B cell (primary cell): ENCODE measurements at regions not wholly inside any gene's neighbourhood (a gene's known extent, or its start where the extent isn't known, plus 50 kb on each side); places are given as distances from the start of the nearest gene placed in this dataset.

Experiments
- ATAC-seq: fragments of 200-7000 bp; cut with Tn5 transposase; one replicate; pipeline ENCODE4 v1.10.0; 2021; ENCODE audit warnings: low read depth, mild to moderate bottlenecking, moderate number of reproducible peaks, moderate library complexity
- CTCF ChIA-PET: fragments of 350-600 bp; sonication (Branson Sonifier 250); formaldehyde crosslinking; loops from one replicate; lab custom pipeline; 2021; ENCODE audit warnings: antibody characterized with exemption, inconsistent platforms; lab: Charles Lee
- POLR2A ChIA-PET: fragments of 350-600 bp; sonication (Branson Sonifier 250); formaldehyde crosslinking; loops from one replicate; lab custom pipeline; 2021; ENCODE audit warnings: antibody characterized with exemption; lab: Charles Lee
- DNase-seq: peaks from one replicate; pipeline ENCODE4 v3.0.0; 2013
- H2AFZ ChIP-seq: 2 replicates; pipeline ENCODE4 v1.6.1; 2012; ENCODE audit warnings: mild to moderate bottlenecking, low read depth, low read length; ENCODE audit not compliant: insufficient read depth, poor library complexity, severe bottlenecking
- H3K27ac ChIP-seq, 2 donors: 1 replicate in 1 of 2; 2 replicates in 1 of 2; pipeline ENCODE4 v1.5.1; 2012 to 2013; ENCODE audit warnings: low read length in 2 of 2, mild to moderate bottlenecking in 2 of 2, moderate library complexity in 1 of 2
- H3K27me3 ChIP-seq, 4 experiments: fragments of 200-600 bp in 1 of 4; sonication (generic) in 1 of 4; replicated peaks in 1 of 4; 1 replicate in 2 of 4; 2 replicates in 2 of 4; pipeline versions ENCODE4 v1.6.1 to v1.7.0; 2013 to 2016; ENCODE audit warnings: low read length in 3 of 4, mild to moderate bottlenecking in 2 of 4, mixed read lengths in 1 of 4, moderate library complexity in 1 of 4; ENCODE audit not compliant: insufficient read depth in 4 of 4, control insufficient read depth in 3 of 4; ENCODE audit errors: control extremely low read depth in 1 of 4
- H3K36me3 ChIP-seq, 2 experiments: replicated peaks in 1 of 2; 1 replicate in 1 of 2; 2 replicates in 1 of 2; pipeline versions ENCODE4 v1.6.1 to v1.7.1; 2013; ENCODE audit warnings: low read length in 1 of 2; ENCODE audit not compliant: insufficient read depth in 2 of 2, control insufficient read depth in 1 of 2; ENCODE audit errors: control extremely low read depth in 1 of 2, extremely low read depth in 1 of 2
- H3K4me1 ChIP-seq, 2 donors: fragments of 200-600 bp in 1 of 2; sonication (generic) in 1 of 2; 1 replicate in 1 of 2; 2 replicates in 1 of 2; pipeline versions ENCODE4 v1.5.1 to v1.6.1; 2013 to 2017; ENCODE audit warnings: low read length in 2 of 2; ENCODE audit not compliant: control insufficient read depth in 2 of 2, insufficient read depth in 2 of 2
- H3K4me2 ChIP-seq: replicated peaks from 2 replicates; pipeline ENCODE3; 2012; ENCODE audit warnings: mild to moderate bottlenecking, low read depth, low read length; ENCODE audit not compliant: poor library complexity, severe bottlenecking
- H3K4me3 ChIP-seq, 5 experiments: fragments of 200-600 bp in 1 of 5; sonication (generic) in 1 of 5; 1 replicate in 3 of 5; 2 replicates in 2 of 5; pipeline versions ENCODE4 v1.5.1 to v1.7.0; 2011 to 2016; ENCODE audit warnings: low read length in 4 of 5, mild to moderate bottlenecking in 4 of 5, low read depth in 2 of 5, control low read depth in 1 of 5, moderate library complexity in 1 of 5; ENCODE audit not compliant: insufficient read depth in 1 of 5; ENCODE audit errors: control extremely low read depth in 1 of 5, extremely low read depth in 1 of 5
- H3K79me2 ChIP-seq: fragments of 200-600 bp; sonication (generic); one replicate; pipeline ENCODE4 v1.6.0; 2016; ENCODE audit warnings: low read length; ENCODE audit not compliant: control insufficient read depth, insufficient read depth
- H3K9ac ChIP-seq: fragments of 200-600 bp; sonication (generic); 2 replicates; pipeline ENCODE4 v1.6.1; 2017; ENCODE audit warnings: mild to moderate bottlenecking, low read length, moderate library complexity
- H3K9me3 ChIP-seq, 3 donors: one replicate each; pipeline versions ENCODE4 v1.6.1 to v1.7.1; 2013; ENCODE audit warnings: low read length in 2 of 3; ENCODE audit not compliant: control insufficient read depth in 2 of 3, insufficient read depth in 1 of 3; ENCODE audit errors: control extremely low read depth in 1 of 3
- H4K20me1 ChIP-seq: 2 replicates; pipeline ENCODE4 v1.6.0; 2012; ENCODE audit warnings: mild to moderate bottlenecking, low read length; ENCODE audit not compliant: insufficient read depth, control insufficient read depth, poor library complexity, severe bottlenecking
- H3K27ac Mint-ChIP-seq: one replicate; pipeline ENCODE4 v1.8.0; 2021; ENCODE audit warnings: mixed read lengths
- H3K27me3 Mint-ChIP-seq: one replicate; pipeline ENCODE4 v1.8.0; 2021; ENCODE audit warnings: mixed read lengths
- H3K4me1 Mint-ChIP-seq: one replicate; pipeline ENCODE4 v1.8.0; 2021; ENCODE audit warnings: mixed read lengths
- H3K4me3 Mint-ChIP-seq: one replicate; pipeline ENCODE4 v1.8.0; 2021; ENCODE audit warnings: mixed read lengths
- H3K9me3 Mint-ChIP-seq: one replicate; pipeline ENCODE4 v1.8.0; 2022; ENCODE audit warnings: mixed read lengths; ENCODE audit not compliant: insufficient read depth
- CTCF ChIP-seq: fragments of 200-600 bp; IDR thresholded peaks from one replicate; pipeline ENCODE4 v1.8.0; 2022; ENCODE audit warnings: antibody characterized with exemption, mild to moderate bottlenecking
- EZH2 ChIP-seq: IDR thresholded peaks from 2 replicates; pipeline ENCODE4 v1.6.1; 2012; ENCODE audit warnings: borderline replicate concordance, low read depth, mild to moderate bottlenecking, moderate library complexity, low read length; ENCODE audit not compliant: insufficient read depth, poor library complexity, severe bottlenecking
- whole genome bisulfite sequencing: methylation state at CpG from one replicate; pipeline ENCODE4 v1.1.5; 2013; ENCODE audit warnings: missing lambda C conversion rate; ENCODE audit not compliant: insufficient coverage; 5-methylcytosine and 5-hydroxymethylcytosine counted together
- intact Hi-C: fragments of 100-400 bp; cut with micrococcal nuclease; formaldehyde crosslinking; loops from one replicate; pipeline ENCODE4 v1.10.0; 2022

DNA sequence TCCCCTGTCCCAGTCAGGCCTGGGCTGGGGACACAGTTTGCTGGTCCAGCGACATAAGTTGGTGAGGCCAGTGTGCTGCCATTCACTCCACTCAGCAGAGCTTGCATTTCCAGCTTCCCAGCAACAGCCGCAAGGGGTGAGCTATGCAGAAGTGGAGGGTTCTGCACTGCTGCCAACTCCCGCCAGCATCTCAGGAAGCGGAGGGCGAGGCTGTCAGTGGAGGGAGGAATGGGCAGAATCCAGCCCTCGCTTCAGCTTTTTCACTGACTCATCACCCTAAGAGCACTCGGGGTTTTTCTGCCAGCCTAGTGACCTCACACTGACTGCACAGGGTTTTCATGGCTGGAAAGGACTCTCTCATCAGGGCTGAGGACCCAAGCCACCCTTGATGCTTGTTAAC is 625.1 kb upstream of the MKI67 start:
- Mint-ChIP-seq H3K27ac (no peak overlapping the region), H3K9me3 (peaks cover 2% of the 10 kb centered on the region), H3K27me3 (no peaks in the 10 kb centered on the region), H3K4me3 (no peak overlapping the region), H3K4me1 (no peaks in the 10 kb centered on the region)
- TF ChIP-seq EZH2 (no peak), CTCF (no peak)
- ChIA-PET POLR2A (no interaction called here), CTCF (no interaction called here)
- DNase-seq: no peak
- H3K27ac ChIP-seq: no peak overlapping the region
- H3K9ac ChIP-seq: no peak overlapping the region
- intact Hi-C loops: no loop called here
- H3K79me2 ChIP-seq: no peaks in the 10 kb centered on the region
- no peak overlapping the region for H2AFZ ChIP-seq
- no peaks in the 10 kb centered on the region for H3K27me3 ChIP-seq
- no peaks in the 10 kb centered on the region for H4K20me1 ChIP-seq
- no peaks in the 10 kb centered on the region for H3K4me1 ChIP-seq
- no peaks in the 10 kb centered on the region for H3K36me3 ChIP-seq
- 58% methylated on average over 2 of the region's 7 CpGs for WGBS
- peaks cover 0 to 11% (median 0%) of the 10 kb centered on the region in 3 donors for H3K9me3 ChIP-seq
- no peak overlapping the region for H3K4me3 ChIP-seq
- H3K4me2 ChIP-seq: no peak overlapping the region
- no peak for ATAC-seq

DNA sequence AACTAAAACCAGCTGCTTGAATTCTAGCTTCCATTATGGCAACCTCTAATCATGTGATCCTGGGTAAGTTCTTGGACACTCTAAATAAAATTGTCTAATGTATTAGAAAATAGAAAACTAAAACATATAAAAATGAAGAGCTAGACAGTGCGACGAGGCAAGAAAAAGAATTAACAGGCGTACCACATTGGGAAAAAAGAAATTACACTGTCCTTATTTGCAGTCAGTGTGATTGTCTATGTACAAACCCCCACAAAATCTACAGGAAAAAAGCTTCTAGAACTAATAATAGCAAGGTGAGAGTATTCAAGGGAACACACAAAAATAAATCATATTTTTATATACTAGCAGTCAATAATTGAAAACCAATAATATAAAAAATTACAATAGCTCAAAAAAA is 625.6 kb upstream of the MKI67 start:
- DNase-seq (no peak), ATAC-seq (no peak)
- H4K20me1 ChIP-seq: no peaks in the 10 kb centered on the region
- Mint-ChIP-seq H3K9me3 (peaks cover 2% of the 10 kb centered on the region), H3K4me3 (no peak overlapping the region), H3K27ac (no peak overlapping the region), H3K4me1 (no peaks in the 10 kb centered on the region), H3K27me3 (no peaks in the 10 kb centered on the region)
- H3K4me3 ChIP-seq: no peak overlapping the region
- intact Hi-C loops: no loop called here
- H3K9me3 ChIP-seq: peaks cover 0 to 11% (median 0%) of the 10 kb centered on the region in 3 donors
- no peak overlapping the region for H3K9ac ChIP-seq
- H3K4me1 ChIP-seq: no peaks in the 10 kb centered on the region
- TF ChIP-seq EZH2 (no peak), CTCF (no peak)
- H3K79me2 ChIP-seq: no peaks in the 10 kb centered on the region
- WGBS: no CpG with 5 or more reads among the region's 3 CpGs
- ChIA-PET POLR2A (no interaction called here), CTCF (no interaction called here)
- H3K27me3 ChIP-seq: no peaks in the 10 kb centered on the region
- no peak overlapping the region for H3K27ac ChIP-seq
- no peak overlapping the region for H3K4me2 ChIP-seq
- H2AFZ ChIP-seq: no peak overlapping the region
- no peaks in the 10 kb centered on the region for H3K36me3 ChIP-seq
